HG02763 (cell line): ENCODE measurements at regions not wholly inside any gene's neighbourhood (a gene's known extent, or its start where the extent isn't known, plus 50 kb on each side); places are given as distances from the start of the nearest gene placed in this dataset.
"Not testable (repeated sequence)": the region's sequence is repeated elsewhere in the genome, so short reads cannot be mapped to it uniquely, and the experiment has no call there.

Source experiments
- ATAC-seq: cut with Tn5 transposase; IDR thresholded peaks from one replicate; pipeline ENCODE4 v1.9.1; 2021; ENCODE audit warnings: mild to moderate bottlenecking, moderate library complexity; ENCODE audit not compliant: unreplicated experiment

DNA sequence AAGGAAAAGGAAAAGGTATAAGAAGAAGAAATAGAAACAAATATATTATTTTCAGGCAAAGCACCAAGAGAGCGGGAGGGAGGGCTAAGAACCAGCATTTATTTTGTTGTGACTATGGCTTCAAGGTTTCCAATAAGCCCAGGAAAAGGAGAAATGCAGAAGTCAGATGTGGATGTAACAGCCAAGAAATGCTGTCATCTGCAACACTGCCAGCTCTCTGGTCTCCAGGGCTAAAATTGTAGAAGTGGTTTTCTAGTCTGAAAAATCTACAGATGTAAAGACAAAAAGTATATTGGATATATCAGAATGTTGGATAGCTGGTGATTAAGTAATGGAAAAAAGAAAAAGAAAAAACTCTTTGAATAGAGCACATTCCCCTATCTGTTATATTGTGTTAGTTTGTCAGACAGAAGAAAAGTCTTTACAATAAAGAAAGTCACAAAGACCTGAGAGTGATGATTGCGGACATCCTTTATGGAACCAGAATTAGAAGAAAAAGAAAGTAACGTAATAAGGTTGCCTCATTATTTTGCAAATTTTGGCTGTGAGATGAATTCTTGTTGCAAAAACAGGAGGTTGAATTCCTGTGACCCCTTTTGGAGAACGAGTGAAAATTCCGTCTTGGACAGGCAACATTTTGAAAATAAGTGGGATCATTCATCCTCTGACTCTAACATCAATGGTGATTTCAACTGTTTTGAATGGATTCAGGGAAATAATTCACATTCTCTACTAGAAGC, 938.1 kb downstream of the TTLL7 start:
- ATAC-seq = no peak

- no peak for ATAC-seq
Measured at GRCh38 chr1:83060221-83060620, 938.7 kb downstream of the TTLL7 start.

DNA sequence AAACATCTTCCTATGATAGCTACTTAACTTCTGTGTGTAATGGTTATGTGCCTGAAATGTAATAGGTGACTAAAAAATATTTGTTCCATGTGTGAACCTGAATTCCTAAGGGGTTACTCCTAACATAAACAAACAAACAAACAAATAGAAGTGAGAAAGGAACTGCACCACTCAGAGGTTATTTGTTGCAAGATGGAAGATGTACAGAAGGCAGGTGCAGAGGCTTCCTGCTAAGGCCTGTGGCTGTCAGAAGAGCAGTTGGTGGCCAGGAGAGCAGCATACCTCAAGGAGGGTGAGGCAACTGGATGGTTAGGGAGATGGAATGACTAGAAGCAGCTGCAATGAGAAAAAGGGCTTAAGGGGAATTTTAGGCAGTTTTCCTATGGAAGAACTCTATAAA, 940.6 kb downstream of the TTLL7 start:
- no peak for ATAC-seq

GRCh38 chr1:83055391-83056170, 943.4 kb downstream of the TTLL7 start:
- ATAC-seq = no peak

GRCh38 chr1:83053446-83053845, 945.5 kb downstream of the TTLL7 start:
- no peak for ATAC-seq

DNA sequence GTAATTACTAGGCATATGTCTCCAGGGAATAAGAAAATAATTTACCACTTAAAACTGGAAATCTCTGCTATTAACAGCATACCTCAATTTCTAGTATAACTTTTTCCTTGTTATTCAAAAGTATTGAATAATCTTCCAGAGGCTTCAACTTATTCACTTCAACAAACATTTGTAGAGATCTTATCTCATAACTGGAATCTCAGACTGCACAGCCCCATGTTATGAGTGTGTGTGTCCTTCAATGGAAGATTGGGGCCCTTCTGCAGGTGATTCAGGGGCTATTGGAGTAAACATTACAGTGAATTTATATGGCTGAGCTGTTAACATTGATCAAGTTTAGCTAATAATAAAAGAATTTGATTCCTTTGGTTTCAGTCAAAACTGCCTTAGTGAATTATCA, 946.1 kb downstream of the TTLL7 start:
- ATAC-seq = no peak

- not testable (repeated sequence) for ATAC-seq
Measured at GRCh38 chr1:83051053-83051452, 947.9 kb downstream of the TTLL7 start.

DNA sequence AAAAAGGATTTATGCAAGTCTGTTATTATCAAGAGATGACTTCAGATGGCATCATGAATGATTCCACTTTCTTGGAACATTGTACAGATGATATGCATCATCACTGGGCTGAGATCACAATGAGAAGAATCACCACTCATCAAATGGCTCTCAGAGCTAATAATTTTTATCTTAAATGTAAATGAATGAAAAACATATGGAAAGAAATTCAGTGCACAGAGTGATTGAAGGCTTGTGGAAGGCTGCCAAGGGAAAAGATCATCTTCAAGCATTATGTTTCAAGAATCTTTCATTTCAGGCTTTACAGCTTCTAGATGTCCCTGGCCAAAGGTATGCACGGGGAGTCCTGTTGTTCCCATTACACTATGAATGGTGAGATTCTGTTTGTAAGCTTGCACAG, 955.7 kb downstream of the TTLL7 start:
- no peak for ATAC-seq

- ATAC-seq = not testable (repeated sequence)
Measured at GRCh38 chr1:83039091-83039490, 959.8 kb downstream of the TTLL7 start.

DNA sequence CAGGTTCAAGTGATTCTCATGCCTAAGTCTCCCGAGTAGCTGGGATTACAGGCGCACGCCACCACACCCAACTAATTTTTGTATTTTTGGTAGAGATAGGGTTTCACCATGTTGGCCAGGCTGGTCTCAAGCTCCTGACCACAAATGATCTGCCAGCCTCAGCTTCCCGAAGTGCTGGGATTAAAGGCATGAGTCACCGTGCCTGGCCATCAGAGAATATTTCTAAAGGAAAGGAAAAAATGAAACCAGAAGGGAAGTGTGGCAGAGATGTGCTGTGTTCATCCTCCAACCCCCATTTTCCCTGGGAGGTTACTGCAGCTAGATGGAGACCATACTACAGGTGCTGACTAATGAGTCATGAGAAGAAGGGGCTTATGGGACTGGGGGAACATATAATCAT, 964.1 kb downstream of the TTLL7 start:
- no peak for ATAC-seq

DNA sequence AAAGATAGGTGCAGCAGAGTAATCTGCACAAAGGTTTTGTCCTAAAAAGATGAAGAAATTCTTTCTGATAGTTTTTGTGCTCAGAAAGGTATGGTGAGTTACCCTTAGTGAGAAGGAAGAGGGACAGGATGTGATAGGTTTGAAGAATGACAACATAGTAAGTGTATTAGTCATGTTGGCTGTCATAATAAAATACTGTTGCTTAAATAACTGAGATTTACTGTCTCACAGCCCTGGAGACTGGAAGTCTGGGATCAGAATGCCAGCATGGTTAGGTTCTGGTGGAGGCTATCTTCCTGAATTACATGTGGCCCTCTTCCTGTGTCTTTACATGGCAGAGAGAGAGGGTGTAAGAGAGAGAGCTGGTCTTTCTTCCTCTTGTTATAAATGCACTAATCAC, 965.2 kb downstream of the TTLL7 start:
- ATAC-seq = no peak

DNA sequence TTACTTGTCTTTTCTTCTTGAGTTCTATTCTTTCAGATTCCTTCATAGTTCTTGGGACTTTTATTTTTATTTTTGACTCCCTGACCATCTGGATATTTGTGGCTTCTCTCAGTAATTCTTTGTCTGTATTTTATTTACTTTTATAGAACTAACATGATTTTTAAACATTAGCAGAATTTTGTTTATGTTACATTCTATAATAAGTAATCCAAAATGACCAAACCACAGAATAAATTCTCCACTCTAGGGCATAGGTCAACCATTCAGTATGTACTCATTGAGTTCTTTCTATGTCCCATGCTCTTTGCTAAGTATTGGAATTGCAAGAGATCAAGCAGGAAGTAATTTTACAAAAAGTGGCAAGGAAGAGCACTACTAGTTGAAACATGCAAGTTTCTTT, 969.0 kb downstream of the TTLL7 start:
- no peak for ATAC-seq

DNA sequence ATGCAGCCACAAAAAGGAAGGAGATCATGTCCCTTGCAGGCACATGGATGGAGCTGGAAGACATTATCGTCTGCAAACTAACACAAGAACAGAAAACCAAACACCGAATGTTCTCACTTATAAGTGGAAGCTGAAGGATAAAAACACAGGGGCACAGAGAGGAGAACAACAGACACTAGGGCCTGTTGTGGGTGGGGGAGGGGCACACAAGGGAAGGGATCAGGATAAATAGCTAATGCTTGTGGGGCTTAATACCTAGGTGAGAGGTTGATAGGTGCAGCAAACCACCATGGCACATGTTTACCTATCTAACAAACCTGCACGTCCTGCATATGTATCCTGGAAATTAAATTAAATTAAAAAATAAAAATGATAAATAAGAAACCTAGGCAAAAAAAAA, 969.9 kb downstream of the TTLL7 start:
- no peak for ATAC-seq

GRCh38 chr1:83028467-83028866, 970.5 kb downstream of the TTLL7 start:
- ATAC-seq = no peak

DNA sequence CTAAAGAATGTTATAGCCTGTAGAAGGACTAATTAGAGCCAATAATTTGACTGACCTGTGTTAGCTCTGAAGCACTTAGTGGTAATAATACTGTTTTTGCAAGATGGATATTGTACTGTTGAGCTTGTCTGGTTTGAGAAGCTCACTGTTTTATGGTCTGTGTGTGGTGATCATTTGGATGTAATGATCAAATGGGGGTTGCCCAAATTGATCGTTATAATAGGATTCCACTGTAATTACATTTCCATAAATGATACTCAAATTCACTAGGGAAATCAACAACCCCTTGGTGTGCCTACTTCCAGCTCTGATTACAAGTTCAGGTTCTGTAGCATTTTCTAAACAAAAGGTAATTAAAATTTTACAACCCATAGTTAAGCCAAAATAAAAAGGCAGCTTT, 971.4 kb downstream of the TTLL7 start:
- ATAC-seq = no peak

DNA sequence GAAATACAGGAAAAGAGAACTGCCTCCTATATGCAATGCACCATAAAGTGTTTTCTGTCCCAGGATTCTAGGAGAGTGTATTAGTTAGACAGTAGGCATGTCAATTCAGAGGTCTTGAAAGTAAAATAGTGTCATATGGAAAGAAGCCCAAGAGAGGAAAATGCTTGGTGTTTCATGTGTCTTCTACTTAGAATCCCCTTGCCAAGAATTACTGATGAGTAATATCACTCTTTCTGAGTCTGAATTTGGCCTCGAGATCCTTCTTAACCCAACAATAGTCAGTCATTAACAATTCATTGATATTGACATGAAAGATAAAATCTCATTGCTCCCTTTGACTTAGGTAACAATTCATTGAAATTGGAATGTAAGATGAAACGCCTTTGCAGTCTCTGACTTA, 972.2 kb downstream of the TTLL7 start:
- ATAC-seq = no peak

DNA sequence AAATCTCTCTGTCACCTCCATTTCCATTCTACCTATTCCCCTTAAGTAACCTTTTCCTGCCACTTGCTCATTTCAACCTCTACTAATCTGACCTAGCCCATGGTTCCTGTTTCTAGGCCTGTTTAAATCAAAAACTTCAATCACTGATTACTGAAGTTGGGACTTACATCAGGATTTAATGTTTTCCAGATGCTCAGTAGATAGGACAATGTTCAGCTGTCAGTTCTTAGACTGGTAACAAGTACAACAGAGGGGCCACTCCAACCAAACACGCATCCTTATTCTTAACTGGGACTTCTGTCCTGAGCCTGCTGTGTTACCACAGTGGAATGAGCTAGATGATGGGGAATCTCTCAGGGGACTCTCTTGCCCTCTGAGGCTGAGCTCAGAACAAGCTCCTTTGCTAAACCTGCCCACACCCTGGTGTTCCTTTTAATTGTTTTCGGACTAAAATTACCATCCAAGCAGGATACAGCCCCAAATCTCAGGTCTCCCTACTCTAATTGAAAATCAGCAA, 974.6 kb downstream of the TTLL7 start:
- no peak for ATAC-seq

DNA sequence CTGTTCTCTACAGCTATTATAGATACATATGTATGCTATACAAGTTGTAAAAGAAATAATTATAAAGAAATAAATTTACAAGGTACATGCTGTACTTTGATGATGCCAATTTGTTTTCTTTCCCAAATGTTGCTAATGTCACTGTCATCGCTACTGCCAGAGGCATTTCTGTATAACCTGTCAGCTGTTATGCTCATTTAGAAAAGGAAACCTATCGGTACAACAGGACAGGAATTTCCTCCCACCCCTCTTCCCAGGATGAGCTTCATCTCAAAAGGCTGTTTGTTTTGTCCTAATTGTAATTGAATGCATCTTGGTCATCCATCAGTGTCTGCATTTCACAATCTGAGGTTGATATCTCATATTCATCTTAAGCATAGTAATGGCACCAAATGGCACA, 975.7 kb downstream of the TTLL7 start:
- ATAC-seq = no peak

DNA sequence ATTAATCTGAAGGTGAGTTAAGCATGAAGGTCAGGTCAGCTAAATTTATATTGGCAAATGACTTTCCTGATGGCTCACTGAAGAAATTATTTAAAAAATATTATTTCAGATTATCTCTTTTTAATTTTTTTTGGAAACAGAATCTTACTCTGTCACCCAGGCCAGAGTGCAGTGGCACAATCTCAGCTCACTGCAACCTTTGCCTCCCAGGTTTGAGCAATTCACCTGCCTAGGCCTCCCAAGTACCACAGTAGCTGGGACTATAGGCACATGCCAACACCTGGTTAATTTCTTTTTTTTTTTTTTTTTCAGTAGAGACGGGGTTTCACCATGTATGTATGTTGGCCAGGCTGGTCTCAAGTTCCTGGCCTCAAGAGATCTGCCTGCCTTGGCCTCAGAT, 976.7 kb downstream of the TTLL7 start:
- no peak for ATAC-seq

DNA sequence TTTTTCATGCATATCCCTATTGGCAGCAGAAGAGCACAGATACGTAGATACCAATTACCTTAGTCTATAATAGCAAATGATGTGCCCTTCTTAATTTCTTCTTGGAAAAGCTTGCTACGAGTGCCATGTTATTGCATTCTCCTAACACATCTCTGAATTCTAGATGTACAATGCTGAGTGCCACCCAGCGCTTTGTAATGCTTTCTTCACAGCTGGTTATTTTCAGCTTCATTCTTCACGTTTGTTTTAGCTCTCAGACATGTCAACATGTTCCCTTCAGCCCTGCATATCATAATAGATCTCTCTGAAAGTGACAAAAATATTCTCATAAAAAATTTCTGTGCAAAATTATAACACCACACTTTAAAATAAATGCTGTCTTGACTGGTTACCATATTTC, 981.2 kb downstream of the TTLL7 start:
- ATAC-seq = no peak

- no peak for ATAC-seq
Measured at GRCh38 chr1:83017276-83017675, 981.7 kb downstream of the TTLL7 start.

DNA sequence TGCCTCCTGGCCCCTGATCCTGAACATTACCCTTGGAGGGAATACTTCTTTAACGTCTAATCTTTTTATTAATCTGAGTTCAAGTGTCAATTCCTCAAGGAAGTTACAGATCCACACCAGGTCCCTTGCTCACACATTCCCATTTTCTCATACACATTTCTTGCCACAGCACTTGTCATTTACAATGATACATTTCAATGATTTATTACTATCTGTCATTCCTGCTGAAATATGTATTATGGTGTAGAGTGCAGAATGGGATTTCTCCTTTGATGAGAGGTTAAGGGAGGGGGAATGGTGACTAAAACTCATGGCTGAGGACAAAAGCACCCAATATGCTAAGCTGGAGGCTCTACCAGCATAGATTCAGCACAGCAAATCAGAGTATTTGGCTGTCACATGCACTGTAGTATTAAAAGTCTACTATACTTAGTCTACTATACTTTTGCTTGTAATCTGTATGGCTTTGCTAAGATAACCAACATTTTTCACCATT, 982.5 kb downstream of the TTLL7 start:
- ATAC-seq = no peak
